A549 (cell line): ENCODE measurements at regions not wholly inside any gene's neighbourhood (a gene's known extent, or its start where the extent isn't known, plus 50 kb on each side); places are given as distances from the start of the nearest gene placed in this dataset.

Source experiments
- ATAC-seq, 2 experiments: fragments of 200-7000 bp in 1 of 2; fragments of >200 bp in 1 of 2; cut with Nextera tagmentation in 1 of 2; cut with Tn5 transposase in 1 of 2; 3 replicates each; pipeline versions ENCODE4 v1.8.0 to v1.9.1; 2018 to 2020; ENCODE audit warnings: mild to moderate bottlenecking in 1 of 2, moderate library complexity in 1 of 2
- CTCF ChIA-PET: fragments of 300-600 bp; sonication (Branson Sonifier 250); formaldehyde crosslinking; extraction: SDS; loops from one replicate; lab custom pipeline; 2021; ENCODE audit warnings: antibody characterized with exemption, inconsistent platforms; lab: Yijun Ruan, JAX
- POLR2A ChIA-PET: fragments of 350-600 bp; formaldehyde crosslinking; extraction: SDS; loops from one replicate; lab custom pipeline; 2021; ENCODE audit warnings: antibody characterized with exemption, inconsistent platforms; lab: Yijun Ruan, JAX
- DNase-seq, 2 experiments: peaks; one replicate each; pipeline versions ENCODE4 v3.0.0 to v3.0.0-alpha.2; 2011 to 2016; ENCODE audit warnings: low read depth in 1 of 2, low spot score in 1 of 2
- FAIRE-seq: peaks from 2 replicates; lab custom pipeline; 2011; peaks lifted over from hg19 to GRCh38; lab: Jason Lieb, UNC
- H3K27ac ChIP-seq, 2 experiments: fragments of >200 bp; sonication (Bioruptor Twin); formaldehyde crosslinking; 3 replicates each; pipeline ENCODE4 v1.5.1; 2016 to 2017
- H3K4me1 ChIP-seq: fragments of >200 bp; sonication (Bioruptor Twin); formaldehyde crosslinking; 3 replicates; pipeline ENCODE4 v1.6.1; 2016
- H3K4me2 ChIP-seq: fragments of >200 bp; sonication (Bioruptor Twin); formaldehyde crosslinking; 3 replicates; pipeline ENCODE4 v1.6.1; 2016
- H3K4me3 ChIP-seq: fragments of >200 bp; sonication (Bioruptor Twin); formaldehyde crosslinking; 3 replicates; pipeline ENCODE4 v1.5.1; 2016
- H3K9me3 ChIP-seq: fragments of >200 bp; sonication (Bioruptor Twin); formaldehyde crosslinking; 3 replicates; pipeline ENCODE4 v1.6.1; 2016
- ATOH8 ChIP-seq: fragments of 250-450 bp; sonication (Bioruptor Pico); IDR thresholded peaks from 2 replicates; pipeline ENCODE4 v1.5.0; 2020; ENCODE audit warnings: low read depth, mild to moderate bottlenecking, moderate library complexity
- BHLHE40 ChIP-seq: IDR thresholded peaks from 2 replicates; pipeline ENCODE4 v1.6.1; 2012; ENCODE audit warnings: low read depth, low read length, inconsistent platforms
- CBX8 ChIP-seq: fragments of 200-600 bp; sonication (generic); IDR thresholded peaks from 2 replicates; pipeline ENCODE4 v1.6.1; 2016
- CEBPB ChIP-seq, 2 experiments: fragments of >200 bp in 1 of 2; sonication (Bioruptor Twin) in 1 of 2; formaldehyde crosslinking in 1 of 2; IDR thresholded peaks; 2 replicates each; pipeline ENCODE4 v1.6.1; 2012 to 2016
- EHF ChIP-seq: fragments of 250-450 bp; sonication (Bioruptor Pico); IDR thresholded peaks from 2 replicates; pipeline ENCODE4 v1.5.0; 2020; ENCODE audit warnings: mild to moderate bottlenecking
- FOSL2 ChIP-seq, 2 experiments: fragments of 450-650 bp in 1 of 2; fragments of >200 bp in 1 of 2; sonication (Bioruptor Twin) in 1 of 2; formaldehyde crosslinking; IDR thresholded peaks; 2 replicates each; pipeline versions ENCODE4 v1.5.0 to v1.6.1; 2016 to 2020; ENCODE audit warnings: mild to moderate bottlenecking in 1 of 2, moderate library complexity in 1 of 2
- FOXS1 ChIP-seq: fragments of 250-450 bp; sonication (Bioruptor Pico); IDR thresholded peaks from 2 replicates; pipeline ENCODE4 v1.5.0; 2020; ENCODE audit warnings: mild to moderate bottlenecking, moderate library complexity
- GATA3 ChIP-seq: IDR thresholded peaks from 2 replicates; pipeline ENCODE4 v1.6.1; 2012; ENCODE audit warnings: borderline replicate concordance
- HDAC2 ChIP-seq: fragments of 200-600 bp; sonication (generic); IDR thresholded peaks from 2 replicates; pipeline ENCODE4 v1.6.1; 2016
- HES2 ChIP-seq: fragments of >200 bp; sonication (Bioruptor Twin); formaldehyde crosslinking; IDR thresholded peaks from 2 replicates; pipeline ENCODE4 v1.6.1; 2016
- HOXA7 ChIP-seq: fragments of 250-450 bp; sonication (Bioruptor Pico); IDR thresholded peaks from 2 replicates; pipeline ENCODE4 v1.5.0; 2020; ENCODE audit warnings: mild to moderate bottlenecking, moderate library complexity
- HOXB13 ChIP-seq: fragments of 250-450 bp; sonication (Bioruptor Pico); IDR thresholded peaks from 2 replicates; pipeline ENCODE4 v1.5.0; 2020; ENCODE audit warnings: low read depth, mild to moderate bottlenecking, moderate library complexity
- MAFK ChIP-seq: fragments of 450-650 bp; IDR thresholded peaks from 2 replicates; pipeline ENCODE4 v1.6.1; 2014; ENCODE audit not compliant: partially characterized antibody
- MAX ChIP-seq: IDR thresholded peaks from 2 replicates; pipeline ENCODE4 v1.6.1; 2012
- MAZ ChIP-seq: fragments of 150-350 bp; IDR thresholded peaks from 2 replicates; pipeline ENCODE4 v1.6.1; 2014; ENCODE audit warnings: antibody characterized with exemption, low read depth, low read length, borderline replicate concordance
- MYC ChIP-seq: IDR thresholded peaks from 2 replicates; pipeline ENCODE4 v1.6.1; 2012; ENCODE audit warnings: mild to moderate bottlenecking, inconsistent platforms, low read length, improper control_type of control experiment, borderline replicate concordance
- PBX3 ChIP-seq: IDR thresholded peaks from 2 replicates; pipeline ENCODE4 v1.6.1; 2012
- POLR2A ChIP-seq: IDR thresholded peaks from 2 replicates; pipeline ENCODE4 v1.6.1; 2012; ENCODE audit warnings: mild to moderate bottlenecking, low read length
- RAD21 ChIP-seq, 2 experiments: fragments of >200 bp in 1 of 2; sonication (Bioruptor Twin) in 1 of 2; formaldehyde crosslinking in 1 of 2; IDR thresholded peaks in 1 of 2; conservative IDR thresholded peaks in 1 of 2; 2 replicates in 1 of 2; 3 replicates in 1 of 2; pipeline ENCODE4 v1.6.1; 2012 to 2018; ENCODE audit warnings: inconsistent platforms in 1 of 2
- RARB ChIP-seq: fragments of 250-450 bp; sonication (Bioruptor Pico); IDR thresholded peaks from 2 replicates; pipeline ENCODE4 v1.8.0; 2021; ENCODE audit warnings: mild to moderate bottlenecking, moderate library complexity
- RCOR1 ChIP-seq: fragments of 150-350 bp; IDR thresholded peaks from 2 replicates; pipeline ENCODE4 v1.6.1; 2014; ENCODE audit warnings: antibody characterized with exemption, low read length, low read depth
- RFX5 ChIP-seq: fragments of 450-650 bp; IDR thresholded peaks from 2 replicates; pipeline ENCODE4 v1.7.1; 2014; ENCODE audit warnings: antibody characterized with exemption, mild to moderate bottlenecking, moderate library complexity
- RNF2 ChIP-seq: fragments of 200-600 bp; sonication (generic); IDR thresholded peaks from 2 replicates; pipeline ENCODE4 v1.6.1; 2016; ENCODE audit warnings: low read depth, mild to moderate bottlenecking, antibody characterized with exemption, moderate library complexity, borderline replicate concordance
- TP53 ChIP-seq: fragments of 250-450 bp; sonication (Bioruptor Pico); IDR thresholded peaks from 2 replicates; pipeline ENCODE4 v1.5.0; 2021; ENCODE audit warnings: mild to moderate bottlenecking, moderate library complexity
- ZC3H11A ChIP-seq: fragments of 450-650 bp; IDR thresholded peaks from 2 replicates; pipeline ENCODE4 v1.6.1; 2014; ENCODE audit warnings: antibody characterized with exemption, mild to moderate bottlenecking
- WGBS: methylation state at CpG from one replicate; pipeline ENCODE4 v1.1.6; 2017; ENCODE audit errors: missing lambda C conversion rate; 5-methylcytosine and 5-hydroxymethylcytosine counted together

- Histone ChIP-seq H3K4me2 (no peak overlapping the region), H3K4me1 (no peaks in the 10 kb centered on the region), H3K9me3 (no peaks in the 10 kb centered on the region), H3K4me3 (no peak overlapping the region), H3K27ac (no peak overlapping the region)
- CTCF ChIA-PET: interaction anchor here (0.9 to 2.5 kb wide), 4 partner anchors 52 to 426 kb away, joined by 3 to 17 read pairs (median 3); no protein-coding TSS in a partner anchor
- DNase-seq (no peak), FAIRE-seq (no peak), ATAC-seq (no peak)
- 33% methylated on average over 4 of the region's 4 CpGs for WGBS
- TF ChIP-seq PBX3 (no peak), FOXS1 (CRISPR knock-in tag) (no peak), ATOH8 (CRISPR knock-in tag) (no peak), MAFK (no peak), HOXA7 (CRISPR knock-in tag) (no peak), RFX5 (no peak), RARB (no peak), TP53 (CRISPR knock-in tag) (no peak), CBX8 (no peak), ZC3H11A (no peak), HDAC2 (no peak)
- POLR2A ChIA-PET: no interaction called here
These were observed 139.3 kb upstream of the PRMT8 start for GRCh38 chr12:3351731-3352130.

GRCh38 chr12:3352230-3352629 is 138.8 kb upstream of the PRMT8 start:
- no peak for TF ChIP-seq BHLHE40
- TF ChIP-seq HOXB13 (CRISPR knock-in tag): no peak
- TF ChIP-seq MAFK: no peak
- no peak for TF ChIP-seq MYC
- no peak for TF ChIP-seq FOSL2 (IDR thresholded peaks at IDR 0.05)
- TF ChIP-seq FOSL2 (CRISPR knock-in tag; IDR thresholded peaks at IDR 0.05): no peak
- TF ChIP-seq RCOR1: no peak
- no peak for TF ChIP-seq CEBPB (IDR thresholded peaks at IDR 0.05)
- no peak for TF ChIP-seq POLR2A
- TF ChIP-seq RFX5: no peak
- no peak for TF ChIP-seq RNF2
- no peak for TF ChIP-seq HES2
- TF ChIP-seq, all 56 proteins: peak for 0
- H3K4me3 ChIP-seq: no peak overlapping the region
- H3K4me1 ChIP-seq: no peaks in the 10 kb centered on the region
- ChIA-PET CTCF (interaction anchor here (1.1 to 2.5 kb wide), 2 partner anchors 52 to 424 kb away, joined by 3 to 17 read pairs; no protein-coding TSS in a partner anchor), POLR2A (no interaction called here)
- ATAC-seq (no peak), DNase-seq (no peak), FAIRE-seq (no peak)
- no peak overlapping the region for H3K27ac ChIP-seq
- 25% methylated on average over 6 of the region's 6 CpGs for WGBS
- no peak overlapping the region for H3K4me2 ChIP-seq
- H3K9me3 ChIP-seq: no peaks in the 10 kb centered on the region

- ATAC-seq: no peak
- Histone ChIP-seq H3K27ac (no peak overlapping the region), H3K4me1 (no peaks in the 10 kb centered on the region), H3K4me2 (no peak overlapping the region), H3K9me3 (no peaks in the 10 kb centered on the region), H3K4me3 (no peak overlapping the region)
- no peak for DNase-seq
- WGBS: 45% methylated on average over 9 of the region's 9 CpGs
- no peak for FAIRE-seq
- TF ChIP-seq GATA3: no peak
- TF ChIP-seq MAFK: no peak
- no peak for TF ChIP-seq BHLHE40
- TF ChIP-seq MYC: no peak
- no peak for TF ChIP-seq FOSL2 (IDR thresholded peaks at IDR 0.05)
- no peak for TF ChIP-seq FOSL2 (CRISPR knock-in tag; IDR thresholded peaks at IDR 0.05)
- TF ChIP-seq EHF (CRISPR knock-in tag): no peak
- TF ChIP-seq POLR2A: no peak
- TF ChIP-seq RCOR1: no peak
- no peak for TF ChIP-seq CEBPB (IDR thresholded peaks at IDR 0.05)
- no peak for TF ChIP-seq MAX
- no peak for TF ChIP-seq FOXS1 (CRISPR knock-in tag)
- no peak for TF ChIP-seq RAD21 (conservative IDR thresholded peaks at IDR 0.05 in 1 of 2, IDR thresholded peaks at IDR 0.05 in 1 of 2)
- no peak for TF ChIP-seq MAZ
- ChIA-PET CTCF (interaction anchor here (1.2 to 2.0 kb wide), 2 partner anchors 38 to 54 kb away, joined by 3 to 9 read pairs; no protein-coding TSS in a partner anchor), POLR2A (no interaction called here)
These were observed 137.4 kb upstream of the PRMT8 start for GRCh38 chr12:3353621-3354020.
